Omental fat pad (tissue), 3 donors: ENCODE measurements at regions not wholly inside any gene's neighbourhood (a gene's known extent, or its start where the extent isn't known, plus 50 kb on each side); places are given as distances from the start of the nearest gene placed in this dataset.

Experiments
- ATAC-seq: fragments of 150-250 bp; one replicate; pipeline ENCODE4 v1.9.1; 2016; ENCODE audit warnings: mild to moderate bottlenecking, moderate library complexity; ENCODE audit not compliant: low FRiP score
- DNase-seq: peaks from one replicate; pipeline ENCODE4 v3.0.0-alpha.2; 2019; ENCODE audit warnings: low spot score
- TF ChIP-seq, protein P1 (sequence below), 3 donors: fragments of 450-650 bp; IDR thresholded peaks; one replicate each; pipeline ENCODE4 v1.5.1; 2016 to 2017; ENCODE audit warnings: antibody characterized with exemption in 3 of 3, mild to moderate bottlenecking in 3 of 3, moderate library complexity in 2 of 3

DNA sequence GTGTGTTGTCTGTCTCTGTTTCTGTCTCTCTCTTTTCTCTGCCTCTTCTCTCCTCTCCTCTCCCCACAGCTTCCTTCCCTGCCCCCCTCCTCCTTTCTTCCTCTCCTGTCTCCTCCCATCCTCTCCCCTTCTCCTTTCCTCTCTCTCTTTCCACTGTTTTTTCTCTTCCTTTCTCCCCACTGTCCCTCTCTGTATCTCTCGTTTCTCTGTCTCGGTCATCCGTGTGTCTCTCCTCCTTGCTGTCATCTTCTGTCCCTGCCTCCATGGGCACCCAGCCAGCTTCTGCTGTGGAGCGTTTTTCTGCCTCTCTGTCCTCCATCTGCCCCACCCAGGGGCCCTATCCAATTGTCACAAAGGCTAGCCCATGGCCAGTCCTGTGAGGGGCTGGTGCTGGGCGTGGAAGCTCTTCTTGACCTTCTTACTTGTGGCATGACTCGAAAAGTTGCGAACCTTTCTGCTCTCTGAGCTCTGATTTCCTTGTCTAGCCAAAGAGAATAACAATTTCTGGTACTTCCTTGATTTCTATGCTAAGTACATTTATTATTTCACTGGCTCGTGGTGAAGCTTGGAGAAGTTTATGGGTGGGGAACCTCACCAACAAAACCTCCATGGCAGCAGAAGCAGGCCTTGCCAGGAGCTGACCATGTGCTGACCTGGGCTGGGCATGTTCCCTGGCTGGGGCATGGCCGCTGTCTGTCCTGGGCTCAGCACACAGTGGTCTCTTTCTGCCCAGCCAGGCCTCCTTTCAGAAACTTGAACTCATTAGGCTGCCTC, 69.3 kb downstream of the CEBPB start:
- DNase-seq (no peak), ATAC-seq (no peak)
- TF ChIP-seq, protein P1, sequence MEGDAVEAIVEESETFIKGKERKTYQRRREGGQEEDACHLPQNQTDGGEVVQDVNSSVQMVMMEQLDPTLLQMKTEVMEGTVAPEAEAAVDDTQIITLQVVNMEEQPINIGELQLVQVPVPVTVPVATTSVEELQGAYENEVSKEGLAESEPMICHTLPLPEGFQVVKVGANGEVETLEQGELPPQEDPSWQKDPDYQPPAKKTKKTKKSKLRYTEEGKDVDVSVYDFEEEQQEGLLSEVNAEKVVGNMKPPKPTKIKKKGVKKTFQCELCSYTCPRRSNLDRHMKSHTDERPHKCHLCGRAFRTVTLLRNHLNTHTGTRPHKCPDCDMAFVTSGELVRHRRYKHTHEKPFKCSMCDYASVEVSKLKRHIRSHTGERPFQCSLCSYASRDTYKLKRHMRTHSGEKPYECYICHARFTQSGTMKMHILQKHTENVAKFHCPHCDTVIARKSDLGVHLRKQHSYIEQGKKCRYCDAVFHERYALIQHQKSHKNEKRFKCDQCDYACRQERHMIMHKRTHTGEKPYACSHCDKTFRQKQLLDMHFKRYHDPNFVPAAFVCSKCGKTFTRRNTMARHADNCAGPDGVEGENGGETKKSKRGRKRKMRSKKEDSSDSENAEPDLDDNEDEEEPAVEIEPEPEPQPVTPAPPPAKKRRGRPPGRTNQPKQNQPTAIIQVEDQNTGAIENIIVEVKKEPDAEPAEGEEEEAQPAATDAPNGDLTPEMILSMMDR (IDR thresholded peaks at IDR 0.05): no peak

DNA sequence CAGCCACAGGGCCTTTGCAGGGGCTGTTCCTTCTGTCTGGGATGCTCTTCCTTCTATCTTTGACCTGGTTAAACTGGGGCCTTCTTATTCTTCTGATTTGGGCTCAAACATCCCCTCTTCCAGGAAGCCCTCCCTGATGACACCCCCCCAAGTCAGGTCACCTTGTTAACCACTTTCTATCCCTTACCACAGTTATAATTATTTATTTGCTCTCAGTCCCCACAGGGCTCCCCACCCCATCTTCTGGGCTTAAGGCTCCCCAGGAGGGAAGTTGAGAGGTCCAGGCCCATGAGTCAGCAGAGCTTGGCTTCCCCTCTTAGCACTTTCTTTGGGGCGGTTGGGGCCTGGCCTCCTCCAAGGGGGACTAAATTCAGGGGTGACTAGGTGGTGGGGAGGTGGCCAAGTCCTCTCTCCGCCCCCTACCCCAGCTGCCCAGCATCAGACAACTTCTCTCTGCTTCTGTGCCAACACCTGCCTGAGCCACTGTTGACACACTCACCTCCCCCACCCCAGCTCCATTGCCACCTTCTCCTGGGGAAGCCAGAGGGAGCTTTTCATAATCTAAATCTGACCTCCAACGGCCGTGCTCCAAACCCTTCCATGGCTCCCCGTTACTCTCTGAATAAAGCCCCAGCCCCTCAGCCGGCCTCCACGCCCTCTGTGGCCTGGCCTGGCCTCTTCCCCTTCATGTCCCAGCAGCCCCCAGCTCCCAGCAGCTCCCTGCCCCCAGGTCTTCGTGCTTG, 70.0 kb downstream of the CEBPB start:
- no peak for ATAC-seq
- TF ChIP-seq, protein P1 (IDR thresholded peaks at IDR 0.05): no peak
- DNase-seq: no peak

DNA sequence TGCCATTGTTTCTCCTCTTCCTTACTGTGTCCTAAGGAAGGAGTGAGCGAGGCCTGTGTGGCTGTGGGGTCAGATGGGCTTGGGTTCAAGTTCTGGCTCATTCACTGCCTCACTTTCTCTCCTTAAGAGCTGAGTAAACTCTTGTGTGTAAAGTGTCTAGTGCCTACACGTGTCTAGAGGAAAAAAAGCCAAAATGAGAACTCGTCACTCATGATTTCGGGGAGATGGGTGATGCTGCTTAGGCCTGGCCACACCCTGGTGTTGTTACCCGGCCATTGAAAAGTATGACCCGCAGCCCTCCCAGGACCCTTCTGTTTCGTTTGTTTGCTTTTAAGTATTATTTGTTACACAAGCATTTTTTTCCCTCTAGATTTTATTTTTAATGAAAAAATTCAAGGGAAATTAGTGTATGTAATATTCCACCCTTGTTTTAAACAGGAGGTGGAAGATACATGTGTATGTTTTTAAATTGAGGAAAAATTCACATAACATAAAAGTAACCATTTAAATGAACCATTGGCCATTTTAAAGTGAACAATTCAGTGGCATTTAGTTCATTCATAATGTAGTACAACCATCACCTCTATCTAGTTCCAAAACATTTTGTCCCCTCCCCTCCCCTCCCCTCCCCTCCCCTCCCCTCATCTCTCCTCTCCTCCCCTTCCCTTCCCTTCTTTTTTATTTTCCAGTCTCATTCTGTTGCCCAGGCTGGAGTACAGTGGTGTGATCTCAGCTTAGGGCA, 71.0 kb downstream of the CEBPB start:
- DNase-seq (no peak), ATAC-seq (no peak)
- TF ChIP-seq, protein P1 (IDR thresholded peaks at IDR 0.05): no peak

DNA sequence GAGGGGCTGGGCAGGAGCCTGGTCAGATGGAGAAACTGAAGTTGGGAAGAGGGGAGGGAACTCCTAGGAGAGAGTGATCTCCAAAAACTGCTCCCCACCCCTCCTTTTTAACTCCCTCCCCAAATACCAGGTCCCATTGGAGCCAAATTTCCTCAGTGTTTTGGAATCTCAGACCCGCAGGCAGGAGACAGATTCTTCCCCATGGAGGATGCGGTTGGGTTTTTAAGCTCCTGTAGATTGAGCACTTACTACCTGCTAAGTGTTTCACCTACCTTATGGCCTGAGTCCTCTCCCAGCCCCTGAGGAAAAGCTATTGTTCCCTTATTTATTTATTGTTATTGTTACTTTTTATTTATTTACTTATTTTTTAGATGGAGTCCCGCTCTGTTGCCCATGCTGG, 73.2 kb downstream of the CEBPB start:
- ATAC-seq (no peak), DNase-seq (no peak)
- TF ChIP-seq, protein P1 (IDR thresholded peaks at IDR 0.05): no peak

DNA sequence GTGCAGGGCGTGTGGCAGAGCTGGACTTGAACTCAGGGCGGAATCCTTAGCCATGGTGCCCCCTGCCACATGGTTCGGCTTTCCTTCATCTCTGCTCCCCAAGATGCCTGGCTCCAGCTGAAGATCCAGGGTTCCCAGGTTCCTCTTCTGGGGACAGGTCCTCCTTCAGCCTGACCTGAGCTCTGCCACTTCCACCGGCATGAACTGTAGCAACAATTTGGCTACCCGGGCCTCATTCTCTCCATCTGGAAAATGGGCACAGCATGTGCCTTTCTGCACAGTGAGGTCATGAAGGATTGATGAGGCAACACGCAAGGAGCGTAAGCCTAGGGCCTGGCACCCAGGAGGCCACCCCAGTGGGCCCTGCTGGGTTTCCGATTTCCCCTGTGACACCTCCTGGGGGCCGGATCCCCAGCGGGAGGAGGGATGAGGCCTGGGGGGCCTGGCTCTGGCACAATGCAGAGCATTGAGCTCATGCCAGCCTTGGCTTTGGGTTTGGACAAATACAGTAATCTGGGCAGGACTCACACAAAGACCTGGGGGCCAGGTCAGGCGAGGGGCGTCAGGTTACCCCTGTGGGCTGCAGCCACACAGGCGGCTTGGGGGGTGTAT, 74.0 kb downstream of the CEBPB start:
- DNase-seq: no peak
- TF ChIP-seq, protein P1 (IDR thresholded peaks at IDR 0.05): no peak
- ATAC-seq: no peak

DNA sequence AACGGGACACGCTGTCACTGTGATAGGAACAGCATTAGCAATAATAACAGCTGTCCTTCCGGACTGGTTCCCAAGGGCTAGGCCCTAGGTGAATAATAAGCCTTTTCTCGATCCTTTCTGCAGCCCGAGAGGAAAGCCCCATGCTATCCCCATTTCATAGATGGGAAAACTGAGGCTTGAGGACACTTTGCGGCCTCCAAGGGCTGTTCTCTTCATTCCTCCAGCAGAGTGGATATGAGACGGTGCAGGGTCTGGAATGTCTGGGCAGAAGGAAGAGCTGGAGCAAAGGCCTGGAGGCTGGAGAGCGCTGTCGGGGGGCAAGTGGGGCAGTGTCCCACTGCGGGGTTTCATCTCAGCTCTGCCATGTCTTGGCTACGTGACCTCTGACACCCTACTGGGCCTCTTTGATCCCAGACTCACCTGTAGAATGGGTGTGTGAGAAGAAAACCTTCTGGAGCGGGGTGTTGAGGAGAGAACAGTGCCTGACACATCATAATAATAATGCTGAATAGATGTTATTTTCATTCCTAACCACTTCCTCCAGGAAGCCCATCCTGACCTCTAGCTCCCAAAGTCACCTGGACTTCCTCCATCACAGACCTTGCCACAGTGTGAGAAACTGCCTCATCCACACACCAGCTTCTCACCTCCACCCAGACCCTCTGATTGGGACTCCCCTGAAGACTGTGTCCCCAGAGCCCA, 74.8 kb downstream of the CEBPB start:
- ATAC-seq (no peak), DNase-seq (no peak)
- TF ChIP-seq, protein P1 (IDR thresholded peaks at IDR 0.05): no peak
